HL-60 (cell line): ENCODE measurements at regions not wholly inside any gene's neighbourhood (a gene's known extent, or its start where the extent isn't known, plus 50 kb on each side); places are given as distances from the start of the nearest gene placed in this dataset.

ENCODE experiments used
- CTCF ChIP-seq: IDR thresholded peaks from one replicate; pipeline ENCODE4 v1.5.1; 2011; ENCODE audit warnings: low read length, control low read depth, inconsistent platforms; ENCODE audit not compliant: insufficient read depth
- GABPA ChIP-seq: IDR thresholded peaks from 2 replicates; pipeline ENCODE4 v1.6.1; 2012; ENCODE audit warnings: low read depth

- TF ChIP-seq CTCF = peak; percentile 55
- TF ChIP-seq GABPA = no peak
Observed at GRCh38 chr7:132656846-132657776, 80.8 kb upstream of the PLXNA4 start.
